ENCODE measurements at regions not wholly inside any gene's neighbourhood (a gene's known extent, or its start where the extent isn't known, plus 50 kb on each side); places are given as distances from the start of the nearest gene placed in this dataset.

DNA sequence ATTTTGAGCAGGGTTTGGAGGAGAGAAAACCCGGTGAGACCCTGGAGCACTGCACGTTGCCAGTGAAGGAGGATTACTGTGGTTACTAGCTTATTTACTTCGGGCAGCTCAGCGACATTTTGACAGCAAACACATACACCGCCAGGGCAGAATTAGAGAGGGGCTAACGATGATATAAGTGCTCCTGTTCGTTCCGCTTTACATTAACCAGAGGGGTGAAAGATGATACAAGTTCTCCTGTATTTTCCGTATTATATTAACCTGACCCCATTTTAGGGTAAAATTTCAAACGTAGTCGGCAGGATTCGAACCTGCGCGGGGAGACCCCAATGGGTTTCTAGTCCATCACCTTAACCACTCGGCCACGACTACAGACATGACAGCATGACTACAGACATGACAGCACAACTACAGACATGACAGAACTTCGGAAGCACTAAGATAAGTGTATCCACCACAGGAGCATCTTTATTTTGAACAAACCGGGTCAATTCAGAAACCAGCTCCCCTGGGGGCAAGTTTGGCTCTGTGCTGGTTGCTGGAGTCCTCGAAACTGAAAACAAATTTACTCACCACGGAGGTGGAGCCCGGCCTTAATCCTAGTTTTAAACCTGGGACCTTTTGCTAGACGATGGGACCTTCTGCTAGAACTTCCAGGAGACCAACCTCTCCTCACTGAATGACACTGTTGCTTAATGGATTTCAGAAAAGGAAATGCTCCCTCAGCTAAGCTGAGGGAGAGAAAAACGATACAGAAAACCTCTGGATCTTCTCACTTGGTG lies 80.4 kb upstream of the ZNF184 start (continued):
- no peak for TF ChIP-seq ZIK1 (CRISPR knock-in tag; IDR thresholded peaks at IDR 0.05; ENCODE audit: borderline replicate concordance, low read depth)
- TF ChIP-seq, protein P1, sequence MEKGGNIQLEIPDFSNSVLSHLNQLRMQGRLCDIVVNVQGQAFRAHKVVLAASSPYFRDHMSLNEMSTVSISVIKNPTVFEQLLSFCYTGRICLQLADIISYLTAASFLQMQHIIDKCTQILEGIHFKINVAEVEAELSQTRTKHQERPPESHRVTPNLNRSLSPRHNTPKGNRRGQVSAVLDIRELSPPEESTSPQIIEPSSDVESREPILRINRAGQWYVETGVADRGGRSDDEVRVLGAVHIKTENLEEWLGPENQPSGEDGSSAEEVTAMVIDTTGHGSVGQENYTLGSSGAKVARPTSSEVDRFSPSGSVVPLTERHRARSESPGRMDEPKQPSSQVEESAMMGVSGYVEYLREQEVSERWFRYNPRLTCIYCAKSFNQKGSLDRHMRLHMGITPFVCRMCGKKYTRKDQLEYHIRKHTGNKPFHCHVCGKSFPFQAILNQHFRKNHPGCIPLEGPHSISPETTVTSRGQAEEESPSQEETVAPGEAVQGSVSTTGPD (CRISPR knock-in tag; IDR thresholded peaks at IDR 0.05), result no peak
- TF ChIP-seq ZNF781 (CRISPR knock-in tag; IDR thresholded peaks at IDR 0.05; ENCODE audit: borderline replicate concordance, not compliant biosample characterization), result no peak
- no peak for TF ChIP-seq SMAD1 (CRISPR knock-in tag; IDR thresholded peaks at IDR 0.05; ENCODE audit: borderline replicate concordance, low read depth)
- peak; percentile 66; the same call in 1 of the 2 replicates for TF ChIP-seq ATF1 (CRISPR knock-in tag; IDR thresholded peaks at IDR 0.05)
- no peak for TF ChIP-seq FOXA1 (IDR thresholded peaks at IDR 0.05)
- peak; percentile 29; the same call in 1 of the 2 replicates for TF ChIP-seq FOXA1 (CRISPR knock-in tag; IDR thresholded peaks at IDR 0.05)
- TF ChIP-seq SAP130 (CRISPR knock-in tag; IDR thresholded peaks at IDR 0.05; ENCODE audit: low read depth), result peak; percentile 57
- TF ChIP-seq SIX1 (CRISPR knock-in tag; IDR thresholded peaks at IDR 0.05; ENCODE audit: borderline replicate concordance), result 0 out of 2 replicates have a peak, but pooled peaks have one; percentile 55
- TF ChIP-seq POGK (CRISPR knock-in tag; conservative IDR thresholded peaks at IDR 0.05), result peak; percentile 44; the same call in 1 of the 2 replicates
- no peak for TF ChIP-seq HNRNPL (IDR thresholded peaks at IDR 0.05; ENCODE audit: low read depth, low read length)
- no peak for TF ChIP-seq ZNF790 (CRISPR knock-in tag; IDR thresholded peaks at IDR 0.05; ENCODE audit: borderline replicate concordance)
- no peak for TF ChIP-seq ZNF10 (CRISPR knock-in tag; IDR thresholded peaks at IDR 0.05; ENCODE audit: borderline replicate concordance, low read depth)
- 0 out of 4 replicates have a peak, but pooled peaks of 1 of the 2 experiments have one; percentile 9 for TF ChIP-seq EP300 (IDR thresholded peaks at IDR 0.05; ENCODE audit: low read depth in 2 of 2, low read length in 2 of 2)
- no peak for TF ChIP-seq EP300 (CRISPR knock-in tag; IDR thresholded peaks at IDR 0.05; ENCODE audit: borderline replicate concordance)
- no peak for TF ChIP-seq MNT (IDR thresholded peaks at IDR 0.05)
- TF ChIP-seq, protein P2, sequence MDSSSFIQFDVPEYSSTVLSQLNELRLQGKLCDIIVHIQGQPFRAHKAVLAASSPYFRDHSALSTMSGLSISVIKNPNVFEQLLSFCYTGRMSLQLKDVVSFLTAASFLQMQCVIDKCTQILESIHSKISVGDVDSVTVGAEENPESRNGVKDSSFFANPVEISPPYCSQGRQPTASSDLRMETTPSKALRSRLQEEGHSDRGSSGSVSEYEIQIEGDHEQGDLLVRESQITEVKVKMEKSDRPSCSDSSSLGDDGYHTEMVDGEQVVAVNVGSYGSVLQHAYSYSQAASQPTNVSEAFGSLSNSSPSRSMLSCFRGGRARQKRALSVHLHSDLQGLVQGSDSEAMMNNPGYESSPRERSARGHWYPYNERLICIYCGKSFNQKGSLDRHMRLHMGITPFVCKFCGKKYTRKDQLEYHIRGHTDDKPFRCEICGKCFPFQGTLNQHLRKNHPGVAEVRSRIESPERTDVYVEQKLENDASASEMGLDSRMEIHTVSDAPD (CRISPR knock-in tag; IDR thresholded peaks at IDR 0.05), result peak; percentile 13; the same call in 1 of the 2 replicates
- TF ChIP-seq ZNF530 (CRISPR knock-in tag; IDR thresholded peaks at IDR 0.05; ENCODE audit: low read depth), result no peak
- TF ChIP-seq, protein P3, sequence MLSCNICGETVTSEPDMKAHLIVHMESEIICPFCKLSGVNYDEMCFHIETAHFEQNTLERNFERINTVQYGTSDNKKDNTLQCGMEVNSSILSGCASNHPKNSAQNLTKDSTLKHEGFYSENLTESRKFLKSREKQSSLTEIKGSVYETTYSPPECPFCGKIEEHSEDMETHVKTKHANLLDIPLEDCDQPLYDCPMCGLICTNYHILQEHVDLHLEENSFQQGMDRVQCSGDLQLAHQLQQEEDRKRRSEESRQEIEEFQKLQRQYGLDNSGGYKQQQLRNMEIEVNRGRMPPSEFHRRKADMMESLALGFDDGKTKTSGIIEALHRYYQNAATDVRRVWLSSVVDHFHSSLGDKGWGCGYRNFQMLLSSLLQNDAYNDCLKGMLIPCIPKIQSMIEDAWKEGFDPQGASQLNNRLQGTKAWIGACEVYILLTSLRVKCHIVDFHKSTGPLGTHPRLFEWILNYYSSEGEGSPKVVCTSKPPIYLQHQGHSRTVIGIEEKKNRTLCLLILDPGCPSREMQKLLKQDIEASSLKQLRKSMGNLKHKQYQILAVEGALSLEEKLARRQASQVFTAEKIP (CRISPR knock-in tag; IDR thresholded peaks at IDR 0.05; ENCODE audit: borderline replicate concordance), result no peak
- peak; percentile 80; the same call in 1 of the 2 replicates for TF ChIP-seq ADNP (CRISPR knock-in tag; IDR thresholded peaks at IDR 0.05)
- no peak for TF ChIP-seq CCAR2 (optimal IDR thresholded peaks at IDR 0.05; ENCODE audit: low read depth, low read length)
- TF ChIP-seq HHEX (CRISPR knock-in tag; IDR thresholded peaks at IDR 0.05), result no peak

All from HepG2 (cell line).